H1 (cell line): ENCODE measurements at regions not wholly inside any gene's neighbourhood (a gene's known extent, or its start where the extent isn't known, plus 50 kb on each side); places are given as distances from the start of the nearest gene placed in this dataset.

Experiments used
- ASH2L ChIP-seq: fragments of 200-600, 300-600 bp; sonication (generic); IDR thresholded peaks from one replicate; pipeline ENCODE4 v1.7.1; 2017; ENCODE audit warnings: low read length
- BRCA1 ChIP-seq: IDR thresholded peaks from 2 replicates; pipeline ENCODE4 v1.6.1; 2012; ENCODE audit warnings: low read depth, low read length, improper control_type of control experiment
- GTF2F1 ChIP-seq: IDR thresholded peaks from 2 replicates; pipeline ENCODE4 v1.6.1; 2012; ENCODE audit warnings: low read depth, low read length, improper control_type of control experiment, borderline replicate concordance
- MAX ChIP-seq: IDR thresholded peaks from 2 replicates; pipeline ENCODE4 v1.6.1; 2012; ENCODE audit warnings: inconsistent platforms
- NANOG ChIP-seq: IDR thresholded peaks from 2 replicates; pipeline ENCODE4 v1.6.1; 2011; ENCODE audit warnings: low read length, low read depth, mild to moderate bottlenecking, inconsistent platforms; ENCODE audit not compliant: insufficient read depth, poor library complexity, severe bottlenecking
- RBBP5 ChIP-seq: IDR thresholded peaks from 2 replicates; pipeline ENCODE4 v1.7.1; 2012; ENCODE audit warnings: low read depth, mild to moderate bottlenecking, inconsistent platforms, low read length, moderate library complexity, borderline replicate concordance
- SP1 ChIP-seq: IDR thresholded peaks from 2 replicates; pipeline ENCODE4 v1.6.1; 2011; ENCODE audit warnings: low read depth, low read length
- SUZ12 ChIP-seq: fragments of 200-600 bp; sonication (generic); IDR thresholded peaks from 2 replicates; pipeline ENCODE4 v1.6.1; 2012; ENCODE audit warnings: mild to moderate bottlenecking, inconsistent platforms, low read length, moderate library complexity, mixed read lengths
- YY1 ChIP-seq: IDR thresholded peaks from 2 replicates; pipeline ENCODE4 v1.6.1; 2011; ENCODE audit warnings: low read depth, mild to moderate bottlenecking, low read length
- TF ChIP-seq, protein P1 (sequence below): fragments of 300-600 bp; sonication (generic); IDR thresholded peaks from 2 replicates; pipeline ENCODE4 v1.7.1; 2012; ENCODE audit warnings: low read length, moderate library complexity, mild to moderate bottlenecking, inconsistent platforms; ENCODE audit not compliant: insufficient replicate concordance

DNA sequence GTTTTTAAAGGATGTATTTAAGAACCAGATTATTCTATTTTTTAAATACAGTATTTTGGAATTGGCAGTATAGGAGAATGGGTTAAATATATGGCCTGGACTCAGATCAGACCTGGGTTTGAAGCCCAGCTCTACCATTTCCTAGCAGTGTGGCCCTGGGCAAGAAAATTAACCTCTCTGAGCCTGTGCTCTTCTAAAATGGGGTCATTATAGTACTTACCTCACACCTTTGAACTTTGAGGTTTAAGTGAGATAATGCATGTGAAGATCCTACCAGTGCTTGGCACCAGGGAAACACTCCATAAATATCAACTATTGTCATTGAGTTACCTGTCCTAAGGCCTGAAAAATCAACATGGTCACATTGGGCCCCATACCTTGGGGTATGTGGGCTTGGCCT is 93.4 kb upstream of the WSB1 start (continued):
- TF ChIP-seq, protein P1, sequence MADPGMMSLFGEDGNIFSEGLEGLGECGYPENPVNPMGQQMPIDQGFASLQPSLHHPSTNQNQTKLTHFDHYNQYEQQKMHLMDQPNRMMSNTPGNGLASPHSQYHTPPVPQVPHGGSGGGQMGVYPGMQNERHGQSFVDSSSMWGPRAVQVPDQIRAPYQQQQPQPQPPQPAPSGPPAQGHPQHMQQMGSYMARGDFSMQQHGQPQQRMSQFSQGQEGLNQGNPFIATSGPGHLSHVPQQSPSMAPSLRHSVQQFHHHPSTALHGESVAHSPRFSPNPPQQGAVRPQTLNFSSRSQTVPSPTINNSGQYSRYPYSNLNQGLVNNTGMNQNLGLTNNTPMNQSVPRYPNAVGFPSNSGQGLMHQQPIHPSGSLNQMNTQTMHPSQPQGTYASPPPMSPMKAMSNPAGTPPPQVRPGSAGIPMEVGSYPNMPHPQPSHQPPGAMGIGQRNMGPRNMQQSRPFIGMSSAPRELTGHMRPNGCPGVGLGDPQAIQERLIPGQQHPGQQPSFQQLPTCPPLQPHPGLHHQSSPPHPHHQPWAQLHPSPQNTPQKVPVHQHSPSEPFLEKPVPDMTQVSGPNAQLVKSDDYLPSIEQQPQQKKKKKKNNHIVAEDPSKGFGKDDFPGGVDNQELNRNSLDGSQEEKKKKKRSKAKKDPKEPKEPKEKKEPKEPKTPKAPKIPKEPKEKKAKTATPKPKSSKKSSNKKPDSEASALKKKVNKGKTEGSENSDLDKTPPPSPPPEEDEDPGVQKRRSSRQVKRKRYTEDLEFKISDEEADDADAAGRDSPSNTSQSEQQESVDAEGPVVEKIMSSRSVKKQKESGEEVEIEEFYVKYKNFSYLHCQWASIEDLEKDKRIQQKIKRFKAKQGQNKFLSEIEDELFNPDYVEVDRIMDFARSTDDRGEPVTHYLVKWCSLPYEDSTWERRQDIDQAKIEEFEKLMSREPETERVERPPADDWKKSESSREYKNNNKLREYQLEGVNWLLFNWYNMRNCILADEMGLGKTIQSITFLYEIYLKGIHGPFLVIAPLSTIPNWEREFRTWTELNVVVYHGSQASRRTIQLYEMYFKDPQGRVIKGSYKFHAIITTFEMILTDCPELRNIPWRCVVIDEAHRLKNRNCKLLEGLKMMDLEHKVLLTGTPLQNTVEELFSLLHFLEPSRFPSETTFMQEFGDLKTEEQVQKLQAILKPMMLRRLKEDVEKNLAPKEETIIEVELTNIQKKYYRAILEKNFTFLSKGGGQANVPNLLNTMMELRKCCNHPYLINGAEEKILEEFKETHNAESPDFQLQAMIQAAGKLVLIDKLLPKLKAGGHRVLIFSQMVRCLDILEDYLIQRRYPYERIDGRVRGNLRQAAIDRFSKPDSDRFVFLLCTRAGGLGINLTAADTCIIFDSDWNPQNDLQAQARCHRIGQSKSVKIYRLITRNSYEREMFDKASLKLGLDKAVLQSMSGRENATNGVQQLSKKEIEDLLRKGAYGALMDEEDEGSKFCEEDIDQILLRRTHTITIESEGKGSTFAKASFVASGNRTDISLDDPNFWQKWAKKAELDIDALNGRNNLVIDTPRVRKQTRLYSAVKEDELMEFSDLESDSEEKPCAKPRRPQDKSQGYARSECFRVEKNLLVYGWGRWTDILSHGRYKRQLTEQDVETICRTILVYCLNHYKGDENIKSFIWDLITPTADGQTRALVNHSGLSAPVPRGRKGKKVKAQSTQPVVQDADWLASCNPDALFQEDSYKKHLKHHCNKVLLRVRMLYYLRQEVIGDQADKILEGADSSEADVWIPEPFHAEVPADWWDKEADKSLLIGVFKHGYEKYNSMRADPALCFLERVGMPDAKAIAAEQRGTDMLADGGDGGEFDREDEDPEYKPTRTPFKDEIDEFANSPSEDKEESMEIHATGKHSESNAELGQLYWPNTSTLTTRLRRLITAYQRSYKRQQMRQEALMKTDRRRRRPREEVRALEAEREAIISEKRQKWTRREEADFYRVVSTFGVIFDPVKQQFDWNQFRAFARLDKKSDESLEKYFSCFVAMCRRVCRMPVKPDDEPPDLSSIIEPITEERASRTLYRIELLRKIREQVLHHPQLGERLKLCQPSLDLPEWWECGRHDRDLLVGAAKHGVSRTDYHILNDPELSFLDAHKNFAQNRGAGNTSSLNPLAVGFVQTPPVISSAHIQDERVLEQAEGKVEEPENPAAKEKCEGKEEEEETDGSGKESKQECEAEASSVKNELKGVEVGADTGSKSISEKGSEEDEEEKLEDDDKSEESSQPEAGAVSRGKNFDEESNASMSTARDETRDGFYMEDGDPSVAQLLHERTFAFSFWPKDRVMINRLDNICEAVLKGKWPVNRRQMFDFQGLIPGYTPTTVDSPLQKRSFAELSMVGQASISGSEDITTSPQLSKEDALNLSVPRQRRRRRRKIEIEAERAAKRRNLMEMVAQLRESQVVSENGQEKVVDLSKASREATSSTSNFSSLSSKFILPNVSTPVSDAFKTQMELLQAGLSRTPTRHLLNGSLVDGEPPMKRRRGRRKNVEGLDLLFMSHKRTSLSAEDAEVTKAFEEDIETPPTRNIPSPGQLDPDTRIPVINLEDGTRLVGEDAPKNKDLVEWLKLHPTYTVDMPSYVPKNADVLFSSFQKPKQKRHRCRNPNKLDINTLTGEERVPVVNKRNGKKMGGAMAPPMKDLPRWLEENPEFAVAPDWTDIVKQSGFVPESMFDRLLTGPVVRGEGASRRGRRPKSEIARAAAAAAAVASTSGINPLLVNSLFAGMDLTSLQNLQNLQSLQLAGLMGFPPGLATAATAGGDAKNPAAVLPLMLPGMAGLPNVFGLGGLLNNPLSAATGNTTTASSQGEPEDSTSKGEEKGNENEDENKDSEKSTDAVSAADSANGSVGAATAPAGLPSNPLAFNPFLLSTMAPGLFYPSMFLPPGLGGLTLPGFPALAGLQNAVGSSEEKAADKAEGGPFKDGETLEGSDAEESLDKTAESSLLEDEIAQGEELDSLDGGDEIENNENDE = no peak
- TF ChIP-seq GTF2F1 (no peak), MAX (no peak), NANOG (no peak), YY1 (no peak), ASH2L (no peak), RBBP5 (no peak), SP1 (no peak), BRCA1 (no peak), SUZ12 (no peak)
